Pancreas (tissue), 10 donors: ENCODE measurements at regions not wholly inside any gene's neighbourhood (a gene's known extent, or its start where the extent isn't known, plus 50 kb on each side); places are given as distances from the start of the nearest gene placed in this dataset.

Experiments
- ATAC-seq, 4 donors: fragments of 200-7000 bp; cut with Tn5 transposase; one replicate each; pipeline versions ENCODE4 v1.8.0 to v1.9.1; 2020; ENCODE audit warnings: mild to moderate bottlenecking in 4 of 4, moderate library complexity in 4 of 4
- DNase-seq, 6 donors: peaks; one replicate each; pipeline ENCODE4 v3.0.0-alpha.2; 2020
- FAIRE-seq: peaks from 2 replicates; lab custom pipeline; 2012; peaks lifted over from hg19 to GRCh38; lab: Jason Lieb, UNC
- H3K27ac ChIP-seq, 4 donors: fragments of 200-600 bp; sonication (generic); 1 replicate in 3 of 4; 2 replicates in 1 of 4; pipeline versions ENCODE4 v1.5.0 to v1.8.0; 2020
- H3K27me3 ChIP-seq, 4 donors: fragments of 200-600 bp; one replicate each; pipeline ENCODE4 v1.8.0; 2021
- H3K36me3 ChIP-seq, 3 donors: fragments of 200-600 bp; sonication (generic) in 1 of 3; one replicate each; pipeline versions ENCODE4 v1.5.0 to v1.8.0; 2020 to 2021
- H3K4me1 ChIP-seq, 3 donors: fragments of 200-600 bp; one replicate each; pipeline ENCODE4 v1.8.0; 2021
- H3K4me3 ChIP-seq, 4 donors: fragments of 200-600 bp; sonication (generic) in 2 of 4; one replicate each; pipeline versions ENCODE4 v1.5.0 to v1.8.0; 2020 to 2021
- H3K9me3 ChIP-seq, 4 donors: fragments of 200-600 bp; one replicate each; pipeline ENCODE4 v1.8.0; 2021
- WGBS, 2 donors: extraction: QIAGEN DNeasy Blood & Tissue Kit; methylation state at CpG; one replicate each; pipeline ENCODE4 v1.1.7; 2013; 5-methylcytosine and 5-hydroxymethylcytosine counted together
- intact Hi-C, 3 donors: fragments of 100-400 bp; cut with DNase I; formaldehyde crosslinking; loops; one replicate each; pipeline versions ENCODE4 v1.11.1 to v1.14.2; 2022
- TF ChIP-seq, protein P1 (sequence below), 4 donors: fragments of 200-600 bp; sonication (generic) in 3 of 4; IDR thresholded peaks; one replicate each; pipeline versions ENCODE4 v1.5.0 to v1.8.0; 2021; ENCODE audit warnings: antibody characterized with exemption in 4 of 4
- donor health status: healthy with polysubstance abuse.
- donor health status: DM: no; HTN: no; CAD: no; lungs with moderate emphysema.
- donor health status: DM: no; HTN: no; CAD: no.
- donor health status: control.
- donor health status: control.
- donor health status: Bipolar disorder and iron deficiency.
- donor health status: DM: yes; HTN: yes; CAD: no.
- donor health status: DM: no; HTN: no; CAD: no.
- donor health status: DM: no; HTN: no; CAD: no.
- donor health status: DM: yes; HTN: yes; CAD: no.

DNA sequence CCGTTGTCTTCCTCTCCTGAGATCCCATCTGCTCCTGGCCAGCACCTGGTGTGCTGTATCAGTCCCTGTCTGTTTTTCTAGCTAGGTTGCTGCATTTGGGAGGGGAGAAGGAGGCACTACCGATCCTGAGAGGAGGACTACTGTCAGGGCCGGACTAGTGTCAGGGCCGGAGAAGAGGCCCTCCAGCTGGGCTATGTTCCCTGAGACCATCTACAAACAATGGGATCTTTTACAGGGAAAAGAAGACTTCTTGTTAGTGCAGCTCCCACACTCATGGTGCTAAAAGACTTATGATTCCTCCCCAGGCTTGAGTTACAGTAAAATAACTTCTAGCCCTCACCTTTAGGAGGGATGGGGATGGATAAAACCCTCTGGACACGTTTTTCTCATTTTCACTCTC lies 141.0 kb upstream of the TNR start:
- FAIRE-seq (no peak), ATAC-seq (no peak)

DNA sequence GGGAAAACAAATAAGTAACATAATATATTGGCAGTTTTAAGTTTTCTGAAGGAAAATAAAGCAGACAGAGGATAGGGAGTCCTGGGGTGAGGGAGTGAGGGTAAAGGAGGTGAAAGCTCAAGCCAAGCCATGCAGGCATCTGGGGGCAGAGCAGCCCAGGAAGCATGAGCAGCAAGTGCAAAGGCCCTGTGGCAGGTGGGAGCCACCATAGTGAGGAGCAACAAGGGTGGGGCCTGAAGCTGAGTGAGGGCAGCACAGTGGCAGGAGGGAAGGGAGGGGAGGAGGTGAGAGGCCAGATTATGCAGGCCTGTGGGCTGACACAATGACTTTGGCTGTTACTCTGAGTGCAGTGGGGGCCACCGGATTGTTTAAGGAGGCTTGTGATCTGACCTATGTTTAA lies 138.8 kb upstream of the TNR start:
- ATAC-seq (no peak), DNase-seq (no peak), FAIRE-seq (no peak)
- intact Hi-C loops = no loop called here
- Histone ChIP-seq H3K4me1 (no peaks in the 10 kb centered on the region), H3K27ac (no peak overlapping the region), H3K36me3 (no peaks in the 10 kb centered on the region), H3K9me3 (no peaks in the 10 kb centered on the region), H3K27me3 (no peaks in the 10 kb centered on the region), H3K4me3 (no peak overlapping the region)
- 89 to 100% methylated on average over 1 of the region's 1 CpG for WGBS, 2 donors
- TF ChIP-seq, protein P1, sequence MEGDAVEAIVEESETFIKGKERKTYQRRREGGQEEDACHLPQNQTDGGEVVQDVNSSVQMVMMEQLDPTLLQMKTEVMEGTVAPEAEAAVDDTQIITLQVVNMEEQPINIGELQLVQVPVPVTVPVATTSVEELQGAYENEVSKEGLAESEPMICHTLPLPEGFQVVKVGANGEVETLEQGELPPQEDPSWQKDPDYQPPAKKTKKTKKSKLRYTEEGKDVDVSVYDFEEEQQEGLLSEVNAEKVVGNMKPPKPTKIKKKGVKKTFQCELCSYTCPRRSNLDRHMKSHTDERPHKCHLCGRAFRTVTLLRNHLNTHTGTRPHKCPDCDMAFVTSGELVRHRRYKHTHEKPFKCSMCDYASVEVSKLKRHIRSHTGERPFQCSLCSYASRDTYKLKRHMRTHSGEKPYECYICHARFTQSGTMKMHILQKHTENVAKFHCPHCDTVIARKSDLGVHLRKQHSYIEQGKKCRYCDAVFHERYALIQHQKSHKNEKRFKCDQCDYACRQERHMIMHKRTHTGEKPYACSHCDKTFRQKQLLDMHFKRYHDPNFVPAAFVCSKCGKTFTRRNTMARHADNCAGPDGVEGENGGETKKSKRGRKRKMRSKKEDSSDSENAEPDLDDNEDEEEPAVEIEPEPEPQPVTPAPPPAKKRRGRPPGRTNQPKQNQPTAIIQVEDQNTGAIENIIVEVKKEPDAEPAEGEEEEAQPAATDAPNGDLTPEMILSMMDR (IDR thresholded peaks at IDR 0.05) = no peak

More for the DNA sequence above, 141.0 kb upstream of the TNR start:
- Histone ChIP-seq H3K9me3 (no peaks in the 10 kb centered on the region), H3K4me1 (no peaks in the 10 kb centered on the region), H3K27ac (no peak overlapping the region), H3K36me3 (no peaks in the 10 kb centered on the region), H3K27me3 (no peaks in the 10 kb centered on the region), H3K4me3 (no peak overlapping the region)
- WGBS, 2 donors = 46 to 52% methylated on average over 5 of the region's 5 CpGs
- TF ChIP-seq, protein P1 (IDR thresholded peaks at IDR 0.05) = no peak
- intact Hi-C loops = no loop called here
- no peak for DNase-seq

DNA sequence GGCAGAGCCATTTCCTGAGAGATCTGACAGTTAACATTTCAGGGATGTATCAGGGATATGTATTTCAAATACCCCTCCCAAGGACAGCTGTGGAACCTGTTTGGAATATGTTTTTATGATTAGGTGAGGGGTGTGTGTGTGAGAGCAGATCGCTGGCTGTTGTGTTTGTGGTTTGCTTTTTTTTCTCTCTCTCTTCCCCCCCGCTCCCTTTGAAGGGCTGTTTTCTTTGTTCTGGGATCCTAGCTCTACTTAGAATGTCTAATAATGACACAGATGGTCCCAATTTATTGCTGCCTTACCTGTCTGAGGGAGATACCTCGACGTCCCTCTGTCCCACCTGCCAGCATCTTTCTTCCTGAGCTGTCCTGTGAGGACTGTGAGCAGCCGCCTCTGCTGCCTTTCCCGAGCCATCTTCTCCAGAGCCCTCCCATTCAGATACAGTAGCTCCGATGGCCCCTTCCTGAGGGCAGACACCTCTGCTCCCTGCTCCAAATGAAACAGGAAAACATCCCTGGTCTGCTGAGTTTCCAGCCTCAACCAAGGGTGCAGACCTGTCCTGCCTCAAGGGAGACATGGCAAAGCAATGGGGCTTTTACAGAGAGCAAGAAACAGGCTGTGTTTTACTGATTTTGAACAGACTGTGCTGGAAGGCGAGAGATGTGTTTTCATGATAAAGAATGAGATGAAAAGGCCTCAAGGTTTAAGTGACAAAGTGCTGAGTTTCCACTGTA lies 138.0 kb upstream of the TNR start:
- Histone ChIP-seq H3K9me3 (no peaks in the 10 kb centered on the region), H3K27me3 (no peaks in the 10 kb centered on the region), H3K36me3 (no peaks in the 10 kb centered on the region), H3K4me1 (no peaks in the 10 kb centered on the region), H3K27ac (no peak overlapping the region), H3K4me3 (no peak overlapping the region)
- no peak for ATAC-seq
- intact Hi-C loops = no loop called here
- WGBS, 2 donors = 54 to 59% methylated on average over 8 of the region's 8 CpGs
- TF ChIP-seq, protein P1 (IDR thresholded peaks at IDR 0.05) = no peak
- DNase-seq = no peak
- FAIRE-seq = no peak

DNA sequence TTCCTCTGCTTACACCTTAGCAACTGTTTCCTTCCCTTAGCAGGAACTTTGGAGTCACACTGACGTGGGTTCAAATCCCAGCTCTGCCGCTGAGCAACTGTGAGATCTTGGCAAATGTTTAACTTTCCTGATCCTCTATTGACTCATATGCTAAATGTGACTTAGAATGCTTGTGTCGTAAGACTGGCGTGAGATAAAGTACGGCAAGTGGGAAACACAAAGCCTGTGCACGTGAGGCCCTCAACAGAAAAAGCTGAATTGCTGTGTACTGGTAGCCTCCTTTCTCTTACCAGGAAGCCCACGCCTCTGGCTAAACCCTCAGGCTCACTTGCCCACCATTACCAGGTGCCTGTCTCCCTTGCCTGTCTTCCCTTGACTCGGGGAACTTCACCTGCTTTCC lies 135.4 kb upstream of the TNR start:
- DNase-seq = no peak
- WGBS, 2 donors = 75 to 78% methylated on average over 8 of the region's 8 CpGs
- Histone ChIP-seq H3K36me3 (no peaks in the 10 kb centered on the region), H3K27me3 (no peaks in the 10 kb centered on the region), H3K9me3 (no peaks in the 10 kb centered on the region), H3K27ac (no peak overlapping the region), H3K4me1 (no peaks in the 10 kb centered on the region), H3K4me3 (no peak overlapping the region)
- FAIRE-seq = no peak
- no peak for ATAC-seq
- intact Hi-C loops = no loop called here
- TF ChIP-seq, protein P1 (IDR thresholded peaks at IDR 0.05) = no peak

DNA sequence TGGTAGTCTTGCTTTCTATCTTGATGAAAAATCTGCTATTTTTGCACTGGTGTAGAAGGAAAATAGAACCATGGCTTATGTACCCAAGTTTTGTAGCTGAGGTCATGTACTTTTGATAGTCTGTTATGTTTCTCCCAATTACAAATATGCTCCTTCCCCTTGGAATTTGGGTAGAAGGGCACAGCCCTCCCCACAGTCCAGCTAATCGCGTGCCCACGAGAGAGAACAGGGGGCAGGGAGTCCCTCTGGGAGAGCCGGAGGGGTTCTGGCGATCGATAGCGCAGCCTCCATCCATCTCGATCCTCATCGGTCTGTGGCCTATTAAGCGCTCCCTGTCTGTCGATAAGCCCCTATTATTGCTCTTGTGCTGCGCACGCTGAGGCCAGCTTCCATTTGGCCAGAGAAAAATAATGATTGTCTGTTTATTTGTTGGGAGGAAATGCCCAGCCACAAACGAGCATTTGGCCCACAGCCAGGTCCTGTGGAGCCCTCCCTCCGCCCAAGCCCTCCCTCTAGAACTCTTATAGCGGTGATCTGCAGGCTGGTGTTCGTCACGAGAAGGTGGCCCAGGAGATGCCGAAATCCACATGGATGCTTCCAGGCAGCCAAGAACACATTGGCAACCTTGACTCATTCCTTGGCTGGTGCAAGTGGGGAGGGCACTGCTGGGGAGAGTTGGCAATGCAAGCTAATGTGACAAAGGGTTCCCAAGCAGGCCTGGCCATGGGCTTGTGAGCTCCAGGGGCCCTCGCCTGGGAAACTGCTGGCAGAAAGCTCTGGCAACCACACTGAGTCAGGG lies 134.7 kb upstream of the TNR start:
- no peak overlapping the region for H3K27ac ChIP-seq
- DNase-seq = no peak
- intact Hi-C loops = no loop called here
- TF ChIP-seq, protein P1 (IDR thresholded peaks at IDR 0.05) = no peak
- 85 to 87% methylated on average over 20 of the region's 20 CpGs for WGBS, 2 donors
- H3K36me3 ChIP-seq = no peaks in the 10 kb centered on the region
- no peaks in the 10 kb centered on the region for H3K27me3 ChIP-seq
- no peak for FAIRE-seq
- no peaks in the 10 kb centered on the region for H3K4me1 ChIP-seq
- no peaks in the 10 kb centered on the region for H3K9me3 ChIP-seq
- H3K4me3 ChIP-seq = no peak overlapping the region
- peak in 1 of 4 donors; percentile 22 for ATAC-seq
